GM21390 (cell line): ENCODE measurements at regions not wholly inside any gene's neighbourhood (a gene's known extent, or its start where the extent isn't known, plus 50 kb on each side); places are given as distances from the start of the nearest gene placed in this dataset.

Source experiments
- ATAC-seq: cut with Tn5 transposase; IDR thresholded peaks from one replicate; pipeline ENCODE4 v1.9.1; 2021; ENCODE audit not compliant: unreplicated experiment

DNA sequence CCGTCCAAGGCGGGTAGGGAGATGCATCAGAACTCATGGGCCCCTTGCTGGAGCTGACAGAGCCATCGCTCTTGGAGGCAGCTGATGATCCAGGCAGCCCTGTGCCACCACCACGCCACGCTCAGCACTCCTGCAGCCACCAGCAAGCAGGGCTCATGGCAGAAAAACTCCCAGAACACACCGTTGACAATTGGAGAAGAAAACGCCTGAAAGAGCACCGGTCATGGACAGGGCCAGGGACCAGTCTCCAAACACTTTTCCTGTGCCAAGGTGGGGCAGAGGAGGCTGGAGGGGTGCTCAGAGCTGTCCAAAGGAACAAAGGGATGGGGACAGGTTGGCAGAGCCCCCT lies 132.2 kb downstream of the FOXL1 start:
- no peak for ATAC-seq

DNA sequence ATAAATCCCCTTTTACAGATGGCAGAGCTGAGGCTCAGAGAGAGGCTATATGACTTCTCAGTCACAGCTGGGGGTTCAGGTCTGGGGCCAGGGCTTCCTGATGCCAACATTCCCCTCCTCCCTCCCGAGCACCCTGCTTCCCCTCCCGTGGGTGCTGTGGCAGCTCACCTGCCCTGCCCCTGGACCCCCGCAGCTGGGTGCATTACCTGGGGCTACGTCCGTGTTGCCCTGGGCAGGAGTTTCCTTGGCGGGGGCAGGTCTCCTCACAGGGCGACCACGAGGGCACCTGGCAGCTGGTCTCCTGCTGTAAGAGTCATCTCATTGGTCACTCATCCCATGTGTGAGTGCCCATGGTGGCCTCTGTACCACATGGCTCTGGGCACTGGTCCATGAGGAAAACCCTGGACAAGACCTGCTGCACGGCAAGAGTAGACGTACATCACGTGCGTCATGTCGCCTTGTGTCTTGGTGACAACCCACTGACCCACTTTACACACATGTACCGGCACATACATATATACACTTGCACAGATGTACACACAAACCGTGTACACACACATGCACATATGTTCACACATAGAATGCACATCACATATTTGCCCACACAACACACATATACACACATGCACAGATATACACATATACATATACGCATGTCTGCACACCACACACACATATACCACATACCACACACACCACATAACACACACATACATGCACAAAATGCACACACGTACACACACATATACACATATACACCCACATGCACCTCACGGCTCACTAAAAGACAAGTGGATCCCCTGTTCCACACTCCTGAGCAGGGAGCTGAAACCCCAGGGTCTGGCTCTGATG lies 134.0 kb downstream of the FOXL1 start:
- ATAC-seq, result no peak

DNA sequence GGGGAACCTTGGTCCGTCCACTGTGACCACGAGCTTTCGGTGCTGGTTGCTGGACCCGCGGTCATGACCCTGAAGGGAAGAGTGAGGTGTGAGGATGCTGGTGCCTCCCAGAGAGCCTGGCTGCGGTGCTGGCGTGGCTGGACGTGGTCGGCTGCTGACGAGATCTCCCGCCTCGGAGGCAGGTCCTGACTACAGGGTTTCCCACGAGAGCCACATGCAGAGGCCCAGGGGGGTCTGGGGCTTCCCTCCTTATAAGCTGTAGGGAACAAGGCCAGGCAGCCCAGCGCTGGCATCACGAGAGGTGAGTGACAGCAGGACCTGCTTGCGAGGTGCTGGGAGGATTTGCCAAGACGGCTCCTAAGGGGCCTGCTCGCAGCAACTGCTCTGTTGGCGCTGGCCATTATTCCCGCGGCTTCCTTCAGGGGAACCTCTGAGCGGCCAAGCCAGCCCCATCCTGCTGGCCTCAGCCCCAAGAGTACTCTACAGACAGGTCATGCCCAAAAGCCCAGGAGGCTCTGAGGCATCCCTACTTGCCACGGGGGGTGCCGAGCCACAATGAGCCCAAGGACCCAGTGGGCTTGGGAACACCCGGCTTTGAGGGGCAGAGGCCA lies 134.8 kb downstream of the FOXL1 start:
- ATAC-seq, result no peak

DNA sequence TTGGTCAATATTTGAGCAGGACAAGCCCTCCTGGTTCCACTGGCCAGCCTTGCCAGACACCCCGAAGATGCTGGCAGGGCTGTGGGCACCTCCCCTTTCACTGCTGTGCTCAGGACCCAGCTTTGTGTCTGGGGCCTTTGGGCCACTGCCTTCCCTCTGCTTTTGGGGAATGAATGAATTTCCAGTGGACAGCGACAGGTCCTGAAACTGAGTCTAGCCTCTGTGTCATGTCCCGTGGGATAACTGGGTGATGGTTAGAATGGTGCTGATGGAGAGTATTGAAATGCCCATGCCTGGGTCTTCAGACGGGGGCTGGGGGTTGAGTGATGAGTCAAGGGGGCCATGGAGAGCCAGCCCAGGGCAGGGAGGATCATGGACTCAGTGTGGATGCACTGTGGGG lies 135.8 kb downstream of the FOXL1 start:
- no peak for ATAC-seq

DNA sequence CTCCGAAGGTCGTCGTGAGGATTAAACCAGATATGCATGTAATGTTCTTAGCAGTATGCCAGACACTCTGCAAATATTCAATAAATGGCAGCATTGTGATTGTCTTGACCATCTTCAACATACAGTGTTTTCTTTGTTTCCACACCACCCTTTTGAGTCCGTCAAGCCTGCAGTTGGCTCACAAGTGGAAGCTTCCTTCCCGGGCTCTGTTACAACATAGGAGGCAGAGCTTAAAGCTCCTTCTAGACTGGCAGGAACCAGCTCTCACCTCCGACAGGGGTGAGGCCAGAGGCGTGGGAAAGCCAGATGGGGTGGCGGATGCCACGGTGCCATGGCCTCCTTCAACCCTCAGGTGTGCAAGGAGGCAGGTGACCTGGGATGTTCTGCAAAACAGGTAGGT lies 138.3 kb downstream of the FOXL1 start:
- ATAC-seq, result no peak

DNA sequence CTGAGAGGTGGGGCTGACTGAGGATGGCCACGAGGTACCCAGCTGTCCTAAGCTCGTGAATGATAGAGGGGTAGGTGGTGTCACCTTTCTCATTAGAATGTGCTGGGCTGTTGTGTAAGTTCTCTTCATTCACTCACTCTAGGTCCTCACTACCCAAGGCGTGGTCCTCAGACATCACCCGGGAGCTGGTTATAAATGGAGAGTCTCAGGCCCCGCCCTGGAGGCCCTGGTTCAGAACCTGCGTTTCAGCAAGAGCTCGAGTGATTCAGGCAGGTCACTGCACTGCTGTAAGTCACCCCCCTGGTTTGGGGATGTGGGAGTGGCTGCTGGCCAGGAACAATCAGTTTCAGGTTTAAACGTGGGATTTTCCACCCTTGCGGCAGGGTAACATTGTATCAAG lies 139.8 kb downstream of the FOXL1 start:
- ATAC-seq, result no peak

DNA sequence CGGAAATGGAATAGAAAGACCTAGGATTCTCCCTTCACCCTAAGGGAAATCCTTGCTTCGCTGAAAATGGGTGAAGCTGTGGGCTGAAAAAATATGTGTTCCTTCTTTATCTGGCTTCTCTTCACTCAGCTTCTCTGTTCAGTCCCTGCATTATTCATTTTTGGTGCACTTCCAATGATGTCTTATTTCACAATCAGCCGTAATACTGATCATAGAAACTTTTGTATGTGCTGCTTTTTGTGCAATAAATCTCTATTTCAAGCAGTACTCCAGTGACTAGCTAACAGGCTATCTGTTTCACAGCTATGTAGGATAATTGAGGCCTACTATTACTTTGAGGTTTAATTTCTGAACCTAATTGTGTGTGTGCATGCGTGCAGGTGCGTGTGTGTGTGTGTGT lies 144.6 kb downstream of the FOXL1 start:
- no peak for ATAC-seq

DNA sequence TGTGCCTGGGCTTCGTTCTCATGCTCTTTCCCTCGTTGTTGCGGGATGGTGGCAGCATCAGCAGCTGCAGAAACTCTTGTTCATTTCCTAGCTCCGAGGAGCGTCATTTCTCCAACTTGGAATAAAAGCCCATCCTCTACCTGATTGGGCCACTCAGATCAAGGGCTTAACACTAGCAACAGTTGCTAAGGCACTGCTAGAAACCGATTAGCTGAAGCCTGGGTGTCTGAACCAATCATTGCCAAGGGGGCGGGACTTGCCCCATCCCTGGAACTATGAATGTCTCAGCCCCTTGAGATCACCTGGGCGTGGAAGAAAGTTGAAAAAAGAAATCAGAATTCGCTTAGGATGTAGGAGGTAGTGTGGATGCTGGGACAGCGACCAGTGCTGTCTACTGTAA lies 145.3 kb downstream of the FOXL1 start:
- no peak for ATAC-seq

DNA sequence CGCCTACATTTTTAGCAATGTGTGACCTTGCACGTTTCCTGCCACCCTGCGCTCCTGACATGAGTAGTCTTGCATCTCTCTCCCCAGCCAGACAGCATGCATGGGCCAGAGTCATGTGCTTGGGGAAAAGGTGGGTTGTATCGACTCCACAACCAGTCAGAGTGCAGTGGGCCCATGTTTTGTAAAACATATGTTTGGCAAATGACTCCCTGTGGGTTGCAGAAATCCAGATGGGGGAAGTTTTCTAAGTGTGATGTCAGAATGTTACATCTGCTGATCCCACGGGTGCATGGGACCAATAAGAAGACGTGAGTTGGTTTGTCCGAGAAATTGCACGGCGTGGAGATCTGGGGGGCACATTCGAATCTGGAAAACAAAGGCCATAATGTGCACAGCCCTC lies 147.1 kb downstream of the FOXL1 start:
- no peak for ATAC-seq

DNA sequence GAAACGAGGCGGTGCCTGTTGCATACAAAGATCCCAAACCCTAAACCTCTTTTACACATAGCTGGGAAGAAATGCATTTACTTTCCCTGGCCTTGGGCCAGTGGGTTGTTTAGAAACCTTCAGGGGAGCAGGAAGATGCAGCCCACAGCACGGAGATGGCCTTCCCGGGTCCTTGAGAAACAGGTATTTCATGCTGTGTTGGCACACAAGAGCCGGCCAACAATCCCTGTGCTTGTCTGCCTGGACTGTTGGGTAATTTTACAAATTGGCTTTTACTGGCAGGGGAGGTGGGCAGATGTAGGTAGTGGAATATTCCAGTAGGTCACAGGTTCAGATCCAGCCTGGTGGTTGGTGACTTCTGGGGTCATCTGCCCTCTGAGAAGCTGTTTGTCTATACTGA lies 148.0 kb downstream of the FOXL1 start:
- no peak for ATAC-seq

DNA sequence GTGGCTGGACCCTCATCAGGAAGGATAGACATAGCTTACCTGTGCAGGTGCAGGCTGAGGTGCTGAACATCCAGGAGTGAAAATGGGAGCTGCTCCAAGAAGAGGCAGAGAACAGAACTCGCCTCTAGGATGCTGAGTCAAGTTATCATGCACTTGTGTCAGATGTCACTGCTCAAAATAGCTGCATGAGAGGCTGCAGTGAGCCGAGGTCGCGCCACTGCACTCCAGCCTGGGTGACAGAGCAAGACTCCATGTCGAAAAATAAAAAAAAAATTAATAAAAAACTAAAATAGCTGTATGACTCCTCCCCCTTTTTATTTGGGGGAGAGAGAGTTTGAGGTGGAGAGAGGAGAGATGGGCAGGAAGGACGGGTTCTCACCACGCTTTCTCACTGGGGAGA lies 148.8 kb downstream of the FOXL1 start:
- ATAC-seq, result no peak

DNA sequence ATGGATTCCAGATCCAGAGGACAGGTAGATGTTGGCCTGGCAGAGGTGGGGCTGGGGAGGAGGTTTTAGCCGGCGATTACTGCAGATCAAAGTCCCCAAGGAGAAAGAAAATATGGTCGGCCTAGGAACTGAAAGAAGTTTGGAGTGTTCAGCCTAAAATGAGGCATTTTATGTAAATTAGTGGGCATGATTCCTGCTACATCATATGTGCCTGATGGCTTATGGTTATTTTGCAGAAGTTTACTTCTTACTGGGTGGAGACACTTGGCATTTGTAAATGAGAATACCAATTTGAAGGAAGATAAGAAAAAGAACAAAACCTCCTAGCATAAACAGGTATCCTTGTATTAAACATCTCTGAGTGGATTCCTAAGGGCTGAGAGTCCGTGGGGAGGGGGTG lies 149.3 kb downstream of the FOXL1 start:
- ATAC-seq, result no peak

DNA sequence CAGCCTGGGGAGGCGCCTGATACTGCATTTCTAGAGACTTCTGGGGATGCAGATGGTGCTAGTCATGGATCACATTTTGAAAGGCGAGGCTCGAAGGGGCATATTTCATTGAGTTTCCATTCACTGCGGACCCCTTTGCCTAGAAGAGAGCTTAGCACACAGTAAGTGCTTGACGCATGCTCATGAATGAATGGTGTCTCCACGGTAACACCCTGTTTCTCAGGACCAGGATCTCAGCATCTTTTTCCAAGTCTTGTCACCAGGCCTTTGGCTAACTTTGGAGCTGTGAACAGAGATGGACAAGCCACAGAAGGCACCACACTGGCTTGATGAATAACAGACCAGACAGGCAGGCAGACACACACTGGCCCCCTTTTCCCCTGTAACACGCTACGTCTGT lies 151.3 kb downstream of the FOXL1 start:
- ATAC-seq, result no peak

DNA sequence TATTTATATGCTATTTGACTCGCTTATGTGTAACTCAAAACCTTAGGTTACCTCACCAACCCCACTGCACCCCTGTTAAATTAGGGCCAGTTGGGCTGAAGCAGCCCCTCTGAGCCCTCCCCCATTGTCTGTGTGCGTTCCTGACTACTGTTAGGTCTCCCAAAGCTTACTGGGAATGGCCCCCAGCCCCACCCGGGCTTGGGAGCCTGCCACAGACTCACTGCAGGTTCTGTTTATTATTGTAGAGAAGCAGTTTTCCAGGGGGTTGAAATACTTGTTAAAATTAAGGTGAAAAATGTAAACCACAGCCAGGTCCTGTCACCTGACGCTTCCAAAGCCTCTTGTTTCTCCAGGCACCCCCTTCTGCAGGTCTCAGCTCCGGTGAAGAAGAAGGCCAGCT lies 151.7 kb downstream of the FOXL1 start:
- ATAC-seq, result no peak

DNA sequence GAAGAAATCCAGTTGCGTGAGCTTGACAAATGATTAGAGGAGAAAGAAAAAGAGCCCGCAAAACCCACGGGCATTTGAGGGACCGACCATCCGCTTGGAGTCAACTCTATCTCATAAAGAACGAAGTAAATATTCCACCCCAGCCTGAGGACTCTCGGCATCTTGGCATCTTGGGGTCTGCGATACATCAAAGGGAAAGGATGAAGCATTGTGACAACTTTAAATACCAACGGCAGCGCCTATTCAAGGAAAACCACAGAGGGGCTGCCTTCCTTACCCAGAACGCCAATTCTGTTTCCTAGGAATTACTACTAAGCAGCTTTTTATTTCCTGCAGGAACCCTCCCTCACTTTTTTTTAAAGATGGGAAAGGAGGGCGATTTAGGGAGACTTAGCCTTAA lies 152.2 kb downstream of the FOXL1 start:
- no peak for ATAC-seq

DNA sequence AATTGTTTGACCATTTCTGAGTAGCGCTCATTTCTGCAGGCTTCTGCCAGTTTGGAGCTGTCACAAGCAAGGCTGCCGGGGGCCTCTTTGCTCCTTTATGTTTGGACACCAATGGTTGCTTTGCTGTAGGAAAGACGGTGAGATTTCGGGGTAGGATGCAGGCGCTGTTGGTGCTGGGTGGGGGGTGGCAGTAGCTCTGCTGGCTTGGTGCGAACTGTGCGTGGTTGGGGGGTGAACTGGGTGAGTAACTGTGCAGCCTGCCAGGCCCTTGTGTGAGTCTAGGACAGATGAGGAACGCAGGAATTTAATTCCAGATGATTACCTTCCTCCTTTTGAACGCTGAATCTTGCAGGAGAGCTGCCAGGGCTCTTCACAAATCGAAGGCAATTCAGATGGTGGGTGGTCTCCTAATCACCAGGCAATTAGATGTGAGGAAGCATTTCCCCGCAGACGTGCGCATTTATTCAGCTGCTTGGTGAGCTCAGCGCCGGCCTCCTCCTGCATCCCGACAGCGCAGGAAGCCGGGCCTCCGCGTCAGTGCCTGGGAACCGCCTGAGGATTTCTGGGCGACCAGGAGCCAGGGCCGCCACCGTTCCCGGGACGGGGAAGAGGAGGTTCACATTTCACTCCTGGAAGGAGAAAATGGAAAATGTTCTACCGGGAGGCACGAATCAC lies 154.4 kb downstream of the FOXL1 start:
- ATAC-seq, result no peak

DNA sequence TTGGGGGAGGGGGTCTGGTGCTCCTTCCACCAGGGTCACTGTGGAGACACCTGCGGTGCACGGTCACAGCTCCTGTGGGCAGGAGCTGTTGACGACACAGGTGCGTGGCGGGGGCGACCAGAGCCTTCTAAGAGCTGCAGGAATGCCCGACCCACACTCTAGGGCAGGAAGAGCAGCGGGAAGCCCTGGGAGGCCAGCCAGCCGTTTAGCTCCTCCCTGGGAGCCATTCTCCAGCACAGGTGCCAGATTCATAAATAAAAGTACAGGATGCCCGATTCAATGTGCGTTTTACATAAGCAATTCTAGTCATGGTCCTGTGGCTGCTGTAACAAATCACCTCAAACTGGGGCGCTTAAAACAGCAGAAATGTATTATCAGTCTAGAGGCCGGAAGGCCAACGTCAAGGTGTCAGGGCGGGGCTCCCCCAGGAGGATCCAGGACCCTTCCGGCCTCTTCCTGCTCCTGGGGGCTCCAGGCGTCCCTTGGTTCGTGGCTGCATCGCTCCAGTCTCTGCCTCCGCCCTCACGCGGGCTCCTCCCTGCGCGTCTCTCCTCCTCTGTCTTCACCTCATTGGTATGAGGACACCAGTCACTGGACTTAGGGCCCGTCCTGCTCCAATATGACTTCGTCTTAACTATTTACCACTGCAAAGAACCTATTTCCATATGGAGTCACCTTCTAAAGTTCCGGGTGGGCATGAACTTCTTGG lies 155.4 kb downstream of the FOXL1 start:
- ATAC-seq, result no peak

DNA sequence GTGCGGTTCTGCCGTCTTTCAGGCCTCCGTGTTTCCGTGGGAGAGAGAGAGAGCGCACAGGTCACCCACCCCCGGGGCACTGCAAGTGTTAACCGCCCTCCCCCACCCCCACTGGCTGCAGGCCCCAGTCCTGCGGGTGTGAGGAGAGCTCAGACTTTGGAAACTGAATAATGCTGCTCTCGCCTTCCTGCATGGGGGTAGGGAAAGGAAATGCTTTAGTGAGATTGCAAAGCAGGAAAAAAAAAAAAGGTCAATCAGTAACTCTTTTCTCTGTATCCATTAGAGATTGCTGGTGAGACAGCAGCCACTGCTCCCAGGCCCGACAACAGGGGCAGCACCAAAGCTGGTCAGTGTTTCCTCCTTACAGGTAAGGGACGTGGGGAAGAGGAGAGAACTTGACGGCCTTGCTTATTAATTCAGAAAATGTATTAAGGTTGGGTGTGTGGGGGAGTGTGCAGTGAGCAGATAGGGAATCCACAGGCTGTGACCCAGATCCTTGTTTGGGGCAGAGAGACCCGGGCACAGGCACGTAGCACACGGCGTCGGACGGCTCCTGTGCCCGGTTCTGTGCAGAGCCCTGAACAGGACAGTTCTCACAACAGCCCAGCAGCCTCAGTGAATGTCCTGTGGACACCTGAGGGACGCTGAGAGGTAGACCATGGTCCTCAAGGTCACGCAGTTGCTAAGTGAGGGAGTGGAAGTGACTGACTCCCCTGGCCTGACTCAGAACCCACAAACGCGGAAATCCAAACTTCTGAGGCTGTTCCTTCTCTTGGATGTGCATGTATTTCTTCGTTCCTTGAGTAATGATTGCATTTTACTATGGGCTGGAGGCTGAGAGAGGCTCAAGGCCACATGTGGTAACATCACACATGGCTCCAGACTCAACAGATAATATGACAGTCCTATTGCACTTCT lies 156.5 kb downstream of the FOXL1 start:
- no peak for ATAC-seq

DNA sequence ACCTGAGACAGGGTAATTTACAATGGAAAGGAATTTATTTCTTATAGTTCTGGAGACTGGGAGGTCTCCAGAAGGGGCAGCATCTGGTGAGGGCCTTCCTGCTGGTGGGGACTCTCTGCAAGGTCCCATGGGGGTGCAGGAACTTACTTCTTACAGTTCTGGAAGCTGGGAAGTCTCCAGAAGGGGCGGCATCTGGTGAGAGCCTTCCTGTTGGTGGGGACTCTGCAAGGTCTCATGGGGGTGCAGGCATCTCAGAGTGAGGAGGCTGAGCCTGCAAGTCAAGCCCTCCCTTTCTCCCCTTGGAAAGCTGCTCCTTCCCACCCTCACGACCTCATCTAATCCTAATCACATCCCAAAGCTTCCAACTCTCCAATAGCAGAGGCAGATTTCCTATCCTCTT lies 157.4 kb downstream of the FOXL1 start:
- ATAC-seq, result no peak

DNA sequence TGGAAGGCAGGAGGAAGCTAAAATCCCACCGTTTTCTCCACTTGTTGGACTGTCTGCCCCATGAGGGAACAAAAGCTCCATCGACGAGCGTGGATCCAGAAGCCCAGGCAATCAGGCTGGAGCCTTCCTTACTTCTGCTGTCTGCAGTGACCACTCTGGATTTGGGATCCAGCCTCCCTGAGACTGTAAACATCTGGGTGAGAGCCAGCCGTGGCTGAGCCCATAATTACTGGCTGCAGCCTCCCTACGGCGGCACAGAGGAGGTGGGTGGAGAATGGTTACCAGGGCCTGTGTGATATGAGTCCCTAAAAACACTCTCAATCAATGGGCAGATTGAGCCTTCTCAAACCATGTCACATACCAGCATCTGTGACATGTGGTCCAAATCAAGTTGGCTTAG lies 158.2 kb downstream of the FOXL1 start:
- no peak for ATAC-seq

DNA sequence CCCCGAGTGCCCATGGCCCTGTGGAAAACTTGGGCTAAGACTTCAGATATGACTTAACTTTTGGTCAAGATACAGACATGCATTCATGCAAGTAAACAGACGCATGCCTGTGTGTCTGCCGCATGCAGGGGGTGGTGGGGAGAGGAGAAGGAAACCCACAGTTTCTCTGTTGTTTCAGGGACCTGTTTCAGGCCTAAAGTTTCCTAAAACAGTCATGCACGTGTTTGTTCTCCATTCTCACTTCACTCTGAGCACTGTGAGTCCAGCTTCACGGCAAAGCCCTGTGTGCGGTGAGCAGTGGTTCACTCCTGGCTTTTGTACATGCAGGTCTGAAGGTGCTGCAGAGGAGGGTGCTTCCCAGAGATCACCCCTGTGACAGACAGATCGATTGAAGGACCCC lies 158.7 kb downstream of the FOXL1 start:
- no peak for ATAC-seq
